HL-60 (cell line): ENCODE measurements at regions not wholly inside any gene's neighbourhood (a gene's known extent, or its start where the extent isn't known, plus 50 kb on each side); places are given as distances from the start of the nearest gene placed in this dataset.

Experiments used
- GABPA ChIP-seq: IDR thresholded peaks from 2 replicates; pipeline ENCODE4 v1.6.1; 2012; ENCODE audit warnings: low read depth
- POLR2AphosphoS5 ChIP-seq: IDR thresholded peaks from 2 replicates; pipeline ENCODE4 v1.6.1; 2012; ENCODE audit warnings: low read depth
- TF ChIP-seq, protein P1 (sequence below): IDR thresholded peaks from one replicate; pipeline ENCODE4 v1.5.1; 2011; ENCODE audit warnings: low read length, control low read depth, inconsistent platforms; ENCODE audit not compliant: insufficient read depth
- TF ChIP-seq, protein P2 (sequence below): IDR thresholded peaks from 2 replicates; pipeline ENCODE4 v1.6.1; 2012; ENCODE audit warnings: low read depth; ENCODE audit not compliant: insufficient replicate concordance

DNA sequence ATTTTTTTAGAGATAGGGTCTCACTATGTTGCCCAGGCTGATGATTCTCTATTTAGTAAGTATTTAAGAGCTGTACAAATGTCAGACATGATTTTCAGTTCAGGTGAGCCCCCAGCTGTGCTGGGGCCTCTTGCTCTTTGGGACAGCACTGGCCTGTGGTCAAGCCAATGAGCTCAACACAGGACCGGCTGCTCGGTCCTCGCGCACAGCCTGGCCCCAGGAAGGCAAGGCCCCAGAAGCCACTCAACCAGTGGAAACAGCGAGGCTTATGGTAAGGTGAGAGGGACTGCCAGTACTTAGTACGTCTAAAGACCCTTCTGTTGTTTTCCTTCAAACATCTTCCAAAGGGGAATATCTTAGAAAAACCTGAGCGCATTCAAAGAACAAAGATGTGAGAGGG lies 211.8 kb downstream of the SKIDA1 start:
- TF ChIP-seq, protein P1, sequence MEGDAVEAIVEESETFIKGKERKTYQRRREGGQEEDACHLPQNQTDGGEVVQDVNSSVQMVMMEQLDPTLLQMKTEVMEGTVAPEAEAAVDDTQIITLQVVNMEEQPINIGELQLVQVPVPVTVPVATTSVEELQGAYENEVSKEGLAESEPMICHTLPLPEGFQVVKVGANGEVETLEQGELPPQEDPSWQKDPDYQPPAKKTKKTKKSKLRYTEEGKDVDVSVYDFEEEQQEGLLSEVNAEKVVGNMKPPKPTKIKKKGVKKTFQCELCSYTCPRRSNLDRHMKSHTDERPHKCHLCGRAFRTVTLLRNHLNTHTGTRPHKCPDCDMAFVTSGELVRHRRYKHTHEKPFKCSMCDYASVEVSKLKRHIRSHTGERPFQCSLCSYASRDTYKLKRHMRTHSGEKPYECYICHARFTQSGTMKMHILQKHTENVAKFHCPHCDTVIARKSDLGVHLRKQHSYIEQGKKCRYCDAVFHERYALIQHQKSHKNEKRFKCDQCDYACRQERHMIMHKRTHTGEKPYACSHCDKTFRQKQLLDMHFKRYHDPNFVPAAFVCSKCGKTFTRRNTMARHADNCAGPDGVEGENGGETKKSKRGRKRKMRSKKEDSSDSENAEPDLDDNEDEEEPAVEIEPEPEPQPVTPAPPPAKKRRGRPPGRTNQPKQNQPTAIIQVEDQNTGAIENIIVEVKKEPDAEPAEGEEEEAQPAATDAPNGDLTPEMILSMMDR: no peak
- TF ChIP-seq GABPA: no peak
- TF ChIP-seq, protein P2, sequence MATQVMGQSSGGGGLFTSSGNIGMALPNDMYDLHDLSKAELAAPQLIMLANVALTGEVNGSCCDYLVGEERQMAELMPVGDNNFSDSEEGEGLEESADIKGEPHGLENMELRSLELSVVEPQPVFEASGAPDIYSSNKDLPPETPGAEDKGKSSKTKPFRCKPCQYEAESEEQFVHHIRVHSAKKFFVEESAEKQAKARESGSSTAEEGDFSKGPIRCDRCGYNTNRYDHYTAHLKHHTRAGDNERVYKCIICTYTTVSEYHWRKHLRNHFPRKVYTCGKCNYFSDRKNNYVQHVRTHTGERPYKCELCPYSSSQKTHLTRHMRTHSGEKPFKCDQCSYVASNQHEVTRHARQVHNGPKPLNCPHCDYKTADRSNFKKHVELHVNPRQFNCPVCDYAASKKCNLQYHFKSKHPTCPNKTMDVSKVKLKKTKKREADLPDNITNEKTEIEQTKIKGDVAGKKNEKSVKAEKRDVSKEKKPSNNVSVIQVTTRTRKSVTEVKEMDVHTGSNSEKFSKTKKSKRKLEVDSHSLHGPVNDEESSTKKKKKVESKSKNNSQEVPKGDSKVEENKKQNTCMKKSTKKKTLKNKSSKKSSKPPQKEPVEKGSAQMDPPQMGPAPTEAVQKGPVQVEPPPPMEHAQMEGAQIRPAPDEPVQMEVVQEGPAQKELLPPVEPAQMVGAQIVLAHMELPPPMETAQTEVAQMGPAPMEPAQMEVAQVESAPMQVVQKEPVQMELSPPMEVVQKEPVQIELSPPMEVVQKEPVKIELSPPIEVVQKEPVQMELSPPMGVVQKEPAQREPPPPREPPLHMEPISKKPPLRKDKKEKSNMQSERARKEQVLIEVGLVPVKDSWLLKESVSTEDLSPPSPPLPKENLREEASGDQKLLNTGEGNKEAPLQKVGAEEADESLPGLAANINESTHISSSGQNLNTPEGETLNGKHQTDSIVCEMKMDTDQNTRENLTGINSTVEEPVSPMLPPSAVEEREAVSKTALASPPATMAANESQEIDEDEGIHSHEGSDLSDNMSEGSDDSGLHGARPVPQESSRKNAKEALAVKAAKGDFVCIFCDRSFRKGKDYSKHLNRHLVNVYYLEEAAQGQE: no peak
- TF ChIP-seq POLR2AphosphoS5: no peak
